GM18498 (cell line): ENCODE measurements at regions not wholly inside any gene's neighbourhood (a gene's known extent, or its start where the extent isn't known, plus 50 kb on each side); places are given as distances from the start of the nearest gene placed in this dataset.
"Not testable (repeated sequence)": the region's sequence is repeated elsewhere in the genome, so short reads cannot be mapped to it uniquely, and the experiment has no call there.

Source experiments
- ATAC-seq: cut with Tn5 transposase; IDR thresholded peaks from one replicate; pipeline ENCODE4 v1.9.1; 2021; ENCODE audit warnings: mild to moderate bottlenecking, moderate library complexity; ENCODE audit not compliant: unreplicated experiment

GRCh38 chr3:10109-10996, 186.2 kb upstream of the CHL1 start:
- ATAC-seq, result not testable (repeated sequence)

- no peak for ATAC-seq
Measured at GRCh38 chr3:11734-12133, 184.8 kb upstream of the CHL1 start.

GRCh38 chr3:14652-15051, 181.9 kb upstream of the CHL1 start:
- no peak for ATAC-seq

GRCh38 chr3:16366-16765, 180.2 kb upstream of the CHL1 start:
- no peak for ATAC-seq

- no peak for ATAC-seq
Measured at GRCh38 chr3:20421-20820, 176.1 kb upstream of the CHL1 start.

- ATAC-seq, result no peak
Measured at GRCh38 chr3:24006-24405, 172.6 kb upstream of the CHL1 start.

GRCh38 chr3:25056-25455, 171.5 kb upstream of the CHL1 start:
- ATAC-seq, result no peak

- ATAC-seq, result not testable (repeated sequence)
Measured at GRCh38 chr3:35985-36384, 160.6 kb upstream of the CHL1 start.

- peak; percentile 63 for ATAC-seq
Measured at GRCh38 chr3:42871-43744, 153.5 kb upstream of the CHL1 start.

- no peak for ATAC-seq
Measured at GRCh38 chr3:44028-44676, 152.4 kb upstream of the CHL1 start.

- not testable (repeated sequence) for ATAC-seq
Measured at GRCh38 chr3:44941-45340, 151.6 kb upstream of the CHL1 start.

GRCh38 chr3:46576-46975, 150.0 kb upstream of the CHL1 start:
- ATAC-seq, result no peak

GRCh38 chr3:53441-53840, 143.1 kb upstream of the CHL1 start:
- ATAC-seq, result not testable (repeated sequence)

- ATAC-seq, result no peak
Measured at GRCh38 chr3:54240-54639, 142.3 kb upstream of the CHL1 start.

- ATAC-seq, result no peak
Measured at GRCh38 chr3:56672-57071, 139.9 kb upstream of the CHL1 start.

GRCh38 chr3:59854-60253, 136.7 kb upstream of the CHL1 start:
- ATAC-seq, result no peak

- ATAC-seq, result no peak
Measured at GRCh38 chr3:63095-63765, 133.3 kb upstream of the CHL1 start.

- ATAC-seq, result no peak
Measured at GRCh38 chr3:69690-70089, 126.9 kb upstream of the CHL1 start.

- no peak for ATAC-seq
Measured at GRCh38 chr3:72776-73175, 123.8 kb upstream of the CHL1 start.

GRCh38 chr3:73271-73670, 123.3 kb upstream of the CHL1 start:
- ATAC-seq, result no peak
